ENCODE measurements at regions not wholly inside any gene's neighbourhood (a gene's known extent, or its start where the extent isn't known, plus 50 kb on each side); places are given as distances from the start of the nearest gene placed in this dataset.

DNA sequence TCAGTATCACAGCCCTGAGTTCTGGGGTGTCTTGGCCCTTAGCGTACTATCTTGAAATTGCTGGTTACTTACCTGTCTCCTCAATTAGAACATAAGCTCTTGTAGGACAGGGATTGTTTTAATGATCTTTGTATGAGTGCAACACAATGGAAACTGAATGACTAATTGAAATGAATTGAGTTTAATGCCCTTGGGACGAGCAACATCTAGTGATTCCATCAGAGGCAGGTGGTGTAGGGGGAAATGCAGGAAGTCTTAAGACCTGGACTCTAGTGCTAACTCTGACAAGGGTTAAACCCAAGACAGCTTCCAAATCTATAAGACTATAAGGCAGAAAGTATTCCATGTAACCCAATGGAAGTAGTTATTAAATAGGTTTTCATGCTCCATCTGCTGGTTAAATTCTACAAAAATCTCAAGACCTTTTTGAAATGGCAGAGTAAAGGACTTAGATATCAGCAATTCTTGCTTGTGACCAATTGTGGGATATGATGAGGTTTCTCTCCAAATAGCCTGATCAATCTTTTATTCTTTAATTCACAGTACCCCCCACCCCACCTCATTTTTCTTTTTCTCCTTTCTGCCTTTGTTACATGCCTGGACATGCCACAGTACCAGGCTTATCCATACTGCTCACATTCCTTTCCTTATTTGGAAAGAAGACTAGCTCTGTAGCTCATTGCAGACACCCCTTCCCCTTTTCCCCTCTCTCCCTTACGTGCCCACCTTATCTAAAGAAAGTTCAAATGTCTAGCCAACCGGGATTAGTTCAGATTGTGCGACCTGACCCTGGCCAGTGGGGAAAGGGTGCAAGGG is 340.8 kb downstream of the PAPSS1 start:
- FAIRE-seq (no peak), ATAC-seq (no peak), DNase-seq (ENCODE audit: low read depth, low spot score) (no peak)
- Histone ChIP-seq H3K9me3 (replicated peaks; ENCODE audit: control insufficient read depth, insufficient read depth, low read length) (no peaks in the 10 kb centered on the region), H3K27me3 (replicated peaks in 1 of 2; ENCODE audit: control insufficient read depth in 2 of 2, insufficient read depth in 2 of 2, low read length in 1 of 2) (no peaks in the 10 kb centered on the region), H4K20me1 (ENCODE audit: control insufficient read depth, insufficient read depth) (no peaks in the 10 kb centered on the region), H3K4me1 (ENCODE audit: control insufficient read depth, insufficient read depth, low read length) (no peaks in the 10 kb centered on the region), H3K36me3 (ENCODE audit: control insufficient read depth in 2 of 2, insufficient read depth in 2 of 2, low read length in 1 of 2) (no peaks in the 10 kb centered on the region), H3K9ac (ENCODE audit: control insufficient read depth, insufficient read depth, low read length) (no peak overlapping the region), H3K27ac (ENCODE audit: control insufficient read depth, insufficient read depth) (no peak overlapping the region), H2AFZ (ENCODE audit: control insufficient read depth, low read depth, low read length) (no peak overlapping the region), H3K4me3 (no peak overlapping the region), H3K4me2 (ENCODE audit: control insufficient read depth, insufficient read depth) (no peak overlapping the region), H3K79me2 (ENCODE audit: control insufficient read depth, insufficient read depth, low read length) (no peaks in the 10 kb centered on the region)
- no peak for TF ChIP-seq SMC3 (IDR thresholded peaks at IDR 0.05; ENCODE audit: borderline replicate concordance, low read length)
- no peak for TF ChIP-seq RCOR1 (conservative IDR thresholded peaks at IDR 0.05; ENCODE audit: low read depth, low read length)
- no peak for TF ChIP-seq BCL11A (IDR thresholded peaks at IDR 0.05; ENCODE audit: low read depth, low read length)
- no peak for TF ChIP-seq SUPT20H (IDR thresholded peaks at IDR 0.05; ENCODE audit: borderline replicate concordance, control insufficient read depth, low read depth, low read length)
- TF ChIP-seq, protein P1, sequence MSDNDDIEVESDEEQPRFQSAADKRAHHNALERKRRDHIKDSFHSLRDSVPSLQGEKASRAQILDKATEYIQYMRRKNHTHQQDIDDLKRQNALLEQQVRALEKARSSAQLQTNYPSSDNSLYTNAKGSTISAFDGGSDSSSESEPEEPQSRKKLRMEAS (IDR thresholded peaks at IDR 0.05; ENCODE audit: low read depth, low read length) = no peak
- TF ChIP-seq ZNF384 (IDR thresholded peaks at IDR 0.05; ENCODE audit: borderline replicate concordance, low read depth, low read length) = no peak
- TF ChIP-seq RAD51 (IDR thresholded peaks at IDR 0.05) = no peak
- TF ChIP-seq ATF3 (IDR thresholded peaks at IDR 0.05; ENCODE audit: borderline replicate concordance, extremely low read depth, low read depth, low read length) = no peak
- no peak for TF ChIP-seq CEBPZ (IDR thresholded peaks at IDR 0.05; ENCODE audit: low read depth, low read length)
- no peak for TF ChIP-seq SREBF2 (IDR thresholded peaks at IDR 0.05; ENCODE audit: low read length)
- CTCF ChIA-PET = no interaction called here
- intact Hi-C loops (cut with micrococcal nuclease; ENCODE audit: unreplicated experiment) (no loop called here), in situ Hi-C loops (cut with MboI) (no loop called here)
- SMC1A ChIA-PET (ENCODE audit: uncharacterized antibody, unreplicated experiment) = no interaction called here
- POLR2A ChIA-PET = no interaction called here
- 31% methylated on average over 5 of the region's 5 CpGs for WGBS (ENCODE audit: insufficient coverage, insufficient replicate concordance, low lambda C conversion rate, missing lambda C conversion rate)
- BruUV-seq (replicated peaks) = no TSS peak
- RAD21 ChIA-PET (ENCODE audit: unreplicated experiment) = no interaction called here
